Gastroesophageal sphincter (tissue), 4 donors: ENCODE measurements at regions not wholly inside any gene's neighbourhood (a gene's known extent, or its start where the extent isn't known, plus 50 kb on each side); places are given as distances from the start of the nearest gene placed in this dataset.
A peak's percentile ranks its signal among the peaks of the same experiment; 100 is the strongest.
"Not testable (repeated sequence)": the region's sequence is repeated elsewhere in the genome, so short reads cannot be mapped to it uniquely, and the experiment has no call there.

Experiments used
- ATAC-seq: fragments of 150-250 bp; one replicate; pipeline ENCODE4 v1.9.1; 2016; ENCODE audit warnings: mild to moderate bottlenecking, moderate library complexity
- H3K27ac ChIP-seq, 4 donors: fragments of 200-600 bp; sonication (generic) in 3 of 4; 1 replicate in 3 of 4; 2 replicates in 1 of 4; pipeline ENCODE4 v1.5.1; 2016 to 2019
- H3K27me3 ChIP-seq: fragments of 200-600 bp; sonication (generic); one replicate; pipeline ENCODE4 v1.5.1; 2019
- H3K36me3 ChIP-seq, 2 donors: fragments of 200-600 bp; sonication (generic); one replicate each; pipeline ENCODE4 v1.5.1; 2019; ENCODE audit warnings: control low read depth in 1 of 2
- H3K4me1 ChIP-seq, 3 donors: fragments of 200-600 bp; sonication (generic); 1 replicate in 2 of 3; 2 replicates in 1 of 3; pipeline ENCODE4 v1.5.1; 2016 to 2019; ENCODE audit warnings: control low read depth in 2 of 3
- H3K4me3 ChIP-seq, 2 donors: fragments of 200-600 bp; sonication (generic); one replicate each; pipeline ENCODE4 v1.5.1; 2019; ENCODE audit warnings: mild to moderate bottlenecking in 1 of 2, moderate library complexity in 1 of 2
- H3K9me3 ChIP-seq, 3 donors: fragments of 200-600 bp; sonication (generic); one replicate each; pipeline ENCODE4 v1.5.1; 2017 to 2019; ENCODE audit warnings: control low read depth in 2 of 3
- EP300 ChIP-seq: sonication (generic); formaldehyde crosslinking; IDR thresholded peaks from one replicate; pipeline ENCODE4 v1.6.1; 2017; ENCODE audit warnings: antibody characterized with exemption, mild to moderate bottlenecking
- POLR2A ChIP-seq, 2 donors: fragments of 450-650 bp; IDR thresholded peaks; one replicate each; pipeline ENCODE4 v1.6.1; 2017; ENCODE audit warnings: antibody characterized with exemption in 2 of 2, mild to moderate bottlenecking in 2 of 2, moderate library complexity in 1 of 2
- POLR2AphosphoS5 ChIP-seq: sonication (generic); formaldehyde crosslinking; IDR thresholded peaks from one replicate; pipeline ENCODE4 v1.6.1; 2017; ENCODE audit warnings: antibody characterized with exemption
- WGBS, 2 donors: methylation state at CpG; one replicate each; pipeline ENCODE4 v1.1.5; 2018; ENCODE audit warnings: low coverage in 1 of 2; 5-methylcytosine and 5-hydroxymethylcytosine counted together
- TF ChIP-seq, protein P1 (sequence below), 4 experiments: fragments of 200-600 bp in 2 of 4; fragments of 450-650 bp in 2 of 4; sonication (generic) in 1 of 4; IDR thresholded peaks; one replicate each; pipeline ENCODE4 v1.5.1; 2017 to 2019; ENCODE audit warnings: antibody characterized with exemption in 4 of 4, mild to moderate bottlenecking in 2 of 4, moderate library complexity in 2 of 4

DNA sequence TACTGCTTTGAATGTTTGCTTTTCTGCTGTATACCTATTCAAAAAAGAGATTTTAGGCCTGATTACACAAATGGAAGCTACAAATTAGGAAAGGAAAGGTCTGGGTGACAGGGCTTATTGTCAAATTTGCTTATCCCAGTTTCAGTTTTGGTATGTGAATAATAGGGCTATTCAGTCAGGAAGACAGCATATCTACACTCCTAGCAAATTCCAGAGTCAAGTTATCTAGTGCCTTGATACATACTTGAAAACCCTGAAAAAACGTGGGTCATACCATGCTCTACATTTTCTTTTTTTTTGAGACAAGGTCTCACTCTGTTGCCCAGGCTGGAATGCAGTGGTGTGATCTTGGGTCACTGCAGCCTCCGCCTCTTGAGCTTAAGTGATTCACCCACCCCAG is 59.2 kb upstream of the CCDC180 start:
- ATAC-seq, H3K4me1 ChIP-seq, H3K4me3 ChIP-seq, H3K27me3 ChIP-seq, H3K27ac ChIP-seq, H3K9me3 ChIP-seq: not testable (repeated sequence)
- H3K36me3 ChIP-seq: peaks cover 0 to 28% of the 10 kb centered on the region in 2 donors
- 73 to 75% methylated on average over 2 of the region's 2 CpGs for WGBS, 2 donors

- H3K27me3 ChIP-seq: no peaks in the 10 kb centered on the region
- TF ChIP-seq, protein P1, sequence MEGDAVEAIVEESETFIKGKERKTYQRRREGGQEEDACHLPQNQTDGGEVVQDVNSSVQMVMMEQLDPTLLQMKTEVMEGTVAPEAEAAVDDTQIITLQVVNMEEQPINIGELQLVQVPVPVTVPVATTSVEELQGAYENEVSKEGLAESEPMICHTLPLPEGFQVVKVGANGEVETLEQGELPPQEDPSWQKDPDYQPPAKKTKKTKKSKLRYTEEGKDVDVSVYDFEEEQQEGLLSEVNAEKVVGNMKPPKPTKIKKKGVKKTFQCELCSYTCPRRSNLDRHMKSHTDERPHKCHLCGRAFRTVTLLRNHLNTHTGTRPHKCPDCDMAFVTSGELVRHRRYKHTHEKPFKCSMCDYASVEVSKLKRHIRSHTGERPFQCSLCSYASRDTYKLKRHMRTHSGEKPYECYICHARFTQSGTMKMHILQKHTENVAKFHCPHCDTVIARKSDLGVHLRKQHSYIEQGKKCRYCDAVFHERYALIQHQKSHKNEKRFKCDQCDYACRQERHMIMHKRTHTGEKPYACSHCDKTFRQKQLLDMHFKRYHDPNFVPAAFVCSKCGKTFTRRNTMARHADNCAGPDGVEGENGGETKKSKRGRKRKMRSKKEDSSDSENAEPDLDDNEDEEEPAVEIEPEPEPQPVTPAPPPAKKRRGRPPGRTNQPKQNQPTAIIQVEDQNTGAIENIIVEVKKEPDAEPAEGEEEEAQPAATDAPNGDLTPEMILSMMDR (IDR thresholded peaks at IDR 0.05): no peak
- TF ChIP-seq POLR2AphosphoS5 (no peak), POLR2A (IDR thresholded peaks at IDR 0.05) (no peak), EP300 (no peak)
- H3K36me3 ChIP-seq: peaks cover 0 to 14% of the 10 kb centered on the region in 2 donors
- no peak overlapping the region for H3K4me3 ChIP-seq
- peaks cover 0 to 14% (median 6%) of the 10 kb centered on the region in 3 donors for H3K4me1 ChIP-seq
- no peak for ATAC-seq
- H3K9me3 ChIP-seq: no peaks in the 10 kb centered on the region
- no peak overlapping the region for H3K27ac ChIP-seq
- WGBS, 2 donors: 92 to 93% methylated on average over 2 to 4 of the region's 4 CpGs
Measured at GRCh38 chr9:97243606-97244005, 63.9 kb upstream of the CCDC180 start.

- peaks cover 0 to 21% (median 6%) of the 10 kb centered on the region in 3 donors for H3K4me1 ChIP-seq
- ATAC-seq, H3K9me3 ChIP-seq, H3K27me3 ChIP-seq, H3K27ac ChIP-seq, H3K36me3 ChIP-seq, H3K4me3 ChIP-seq: not testable (repeated sequence)
- whole genome bisulfite sequencing, 2 donors: 85% methylated on average over 5 of the region's 5 CpGs; no CpG with 5 or more reads in 1 of the 2 donors
Measured at GRCh38 chr9:97241430-97241829, 66.0 kb upstream of the CCDC180 start.

DNA sequence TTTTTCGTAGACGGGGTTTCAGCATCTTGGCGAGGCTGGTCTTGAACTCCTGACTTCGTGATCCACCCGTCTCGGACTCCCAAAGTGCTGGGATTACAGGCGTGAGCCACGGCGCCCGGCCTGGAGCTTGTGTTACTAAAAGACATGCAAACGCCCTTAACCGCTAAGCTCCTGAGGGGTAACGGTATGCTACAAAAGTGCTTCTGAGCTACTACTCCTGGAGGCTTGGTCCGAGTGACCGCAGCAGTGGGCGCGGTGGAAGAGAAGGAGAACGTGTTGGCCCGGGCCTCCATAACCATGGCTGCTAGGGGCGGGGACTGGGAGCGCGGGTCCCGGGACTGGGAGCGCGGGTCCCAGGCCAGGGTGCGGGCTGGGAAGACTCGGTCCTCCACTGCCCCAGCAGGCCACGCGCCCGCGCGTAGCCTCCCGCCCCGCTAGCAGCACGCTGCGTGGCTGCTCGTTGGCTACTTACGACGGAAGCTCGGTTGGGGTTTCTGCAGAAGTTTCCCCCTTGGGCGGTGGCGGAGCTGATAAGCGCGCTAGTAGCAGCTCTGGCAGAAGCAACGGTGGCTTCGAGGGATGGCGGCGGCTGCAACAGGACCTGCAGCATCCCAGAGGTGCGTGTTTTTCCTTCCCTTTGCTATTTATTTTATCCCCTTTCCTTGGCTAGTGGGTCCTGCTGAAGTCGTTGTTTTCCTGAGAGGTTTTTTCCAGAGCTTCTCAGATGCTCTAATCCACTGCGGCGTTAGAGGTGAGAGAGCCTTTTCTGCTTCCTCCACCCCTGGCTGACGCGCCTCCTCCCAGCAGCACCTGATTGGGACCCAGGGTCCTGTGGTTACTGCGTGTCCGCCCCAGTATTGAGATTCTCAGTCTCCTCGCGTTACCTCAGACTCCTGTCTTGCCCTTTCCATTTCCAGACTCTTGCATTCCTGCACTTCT is 69.2 kb upstream of the CCDC180 start:
- Histone ChIP-seq H3K4me1 (peaks cover 0 to 21% (median 6%) of the 10 kb centered on the region in 3 donors), H3K27ac (peak overlapping the region; percentile 54 to 90 (median 84)), H3K36me3 (no peaks in the 10 kb centered on the region), H3K27me3 (no peaks in the 10 kb centered on the region), H3K9me3 (no peaks in the 10 kb centered on the region), H3K4me3 (peak overlapping the region; percentile 57 to 64)
- peak; percentile 96 for ATAC-seq
- TF ChIP-seq POLR2A (IDR thresholded peaks at IDR 0.05) (peak in 1 of 2 donors; percentile 27), POLR2AphosphoS5 (peak; percentile 66), EP300 (no peak)
- TF ChIP-seq, protein P1 (IDR thresholded peaks at IDR 0.05): no peak
- WGBS, 2 donors: 0 to 15% methylated on average over 6 to 11 of the region's 58 CpGs

- H3K4me1 ChIP-seq: peaks cover 0 to 21% (median 6%) of the 10 kb centered on the region in 3 donors
- H3K9me3 ChIP-seq: no peaks in the 10 kb centered on the region
- no peaks in the 10 kb centered on the region for H3K27me3 ChIP-seq
- WGBS, 2 donors: 60 to 68% methylated on average over 10 to 18 of the region's 23 CpGs
- ATAC-seq: no peak
- peak overlapping the region in 2 of 4 donors; percentile 86 to 90 for H3K27ac ChIP-seq
- no peaks in the 10 kb centered on the region for H3K36me3 ChIP-seq
- peak overlapping the region; percentile 57 to 64 for H3K4me3 ChIP-seq
- TF ChIP-seq POLR2AphosphoS5: no peak
- TF ChIP-seq, protein P1 (IDR thresholded peaks at IDR 0.05): no peak
- no peak for TF ChIP-seq EP300
- no peak for TF ChIP-seq POLR2A (IDR thresholded peaks at IDR 0.05)
Measured at GRCh38 chr9:97237311-97237786, 70.1 kb upstream of the CCDC180 start.

DNA sequence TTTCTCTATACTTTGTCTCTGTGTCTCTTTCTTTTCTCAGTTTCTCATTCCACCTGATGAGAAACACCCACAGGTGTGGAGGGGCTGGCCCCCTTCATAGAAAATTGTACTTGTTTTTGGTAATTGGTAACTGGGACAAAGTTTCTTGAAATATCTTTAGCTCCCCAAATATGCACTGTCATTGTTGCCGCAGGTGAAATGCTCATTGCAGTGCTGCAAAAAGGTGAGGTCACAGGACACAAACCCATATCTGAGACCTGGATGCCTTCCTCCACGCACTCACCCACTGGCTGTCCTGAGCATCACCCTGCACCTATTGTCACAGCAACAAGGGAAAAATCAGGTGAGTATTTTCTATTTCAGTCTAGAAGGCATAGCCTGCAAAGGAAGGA is 74.5 kb upstream of the CCDC180 start:
- WGBS, 2 donors: 93 to 100% methylated on average over 1 to 2 of the region's 2 CpGs

GRCh38 chr9:97232060-97233008 is 75.1 kb upstream of the CCDC180 start:
- not testable (repeated sequence) for H3K27ac ChIP-seq, H3K36me3 ChIP-seq, H3K27me3 ChIP-seq, H3K4me1 ChIP-seq, ATAC-seq, H3K9me3 ChIP-seq, H3K4me3 ChIP-seq
- 64 to 78% methylated on average over 8 to 10 of the region's 13 CpGs for WGBS, 2 donors

More for the DNA sequence above, 74.5 kb upstream of the CCDC180 start:
- not testable (repeated sequence) for H3K9me3 ChIP-seq, H3K36me3 ChIP-seq, ATAC-seq, H3K4me1 ChIP-seq, H3K27me3 ChIP-seq, H3K27ac ChIP-seq, H3K4me3 ChIP-seq

DNA sequence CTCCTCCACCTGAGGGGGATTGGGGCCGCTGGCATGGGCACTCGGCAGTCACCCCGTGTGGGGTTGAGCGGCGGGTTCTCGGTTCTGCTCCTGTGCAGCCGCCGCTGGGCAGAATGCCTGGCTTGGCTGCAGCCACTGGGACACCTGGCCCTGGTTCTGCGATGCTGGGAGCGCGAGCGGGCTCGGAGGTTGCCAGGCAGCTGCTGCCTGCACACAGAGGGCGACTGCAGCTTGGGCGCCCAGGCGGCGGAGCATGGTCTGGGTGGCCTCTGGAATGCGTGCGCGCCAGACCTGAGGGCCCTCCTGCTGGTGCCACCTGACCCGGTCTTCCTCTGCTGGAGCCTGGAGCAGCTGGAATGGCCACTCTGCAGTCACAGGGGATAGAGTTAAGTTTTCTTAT is 85.1 kb upstream of the CCDC180 start:
- not testable (repeated sequence) for H3K36me3 ChIP-seq, H3K9me3 ChIP-seq, H3K4me3 ChIP-seq, H3K27ac ChIP-seq, ATAC-seq
- no CpG with 5 or more reads among the region's 21 CpGs for WGBS, 2 donors
- Histone ChIP-seq H3K27me3 (peaks cover 55% of the 10 kb centered on the region), H3K4me1 (peaks cover 2 to 19% (median 13%) of the 10 kb centered on the region in 3 donors)
